ENCODE measurements at regions not wholly inside any gene's neighbourhood (a gene's known extent, or its start where the extent isn't known, plus 50 kb on each side); places are given as distances from the start of the nearest gene placed in this dataset.

DNA sequence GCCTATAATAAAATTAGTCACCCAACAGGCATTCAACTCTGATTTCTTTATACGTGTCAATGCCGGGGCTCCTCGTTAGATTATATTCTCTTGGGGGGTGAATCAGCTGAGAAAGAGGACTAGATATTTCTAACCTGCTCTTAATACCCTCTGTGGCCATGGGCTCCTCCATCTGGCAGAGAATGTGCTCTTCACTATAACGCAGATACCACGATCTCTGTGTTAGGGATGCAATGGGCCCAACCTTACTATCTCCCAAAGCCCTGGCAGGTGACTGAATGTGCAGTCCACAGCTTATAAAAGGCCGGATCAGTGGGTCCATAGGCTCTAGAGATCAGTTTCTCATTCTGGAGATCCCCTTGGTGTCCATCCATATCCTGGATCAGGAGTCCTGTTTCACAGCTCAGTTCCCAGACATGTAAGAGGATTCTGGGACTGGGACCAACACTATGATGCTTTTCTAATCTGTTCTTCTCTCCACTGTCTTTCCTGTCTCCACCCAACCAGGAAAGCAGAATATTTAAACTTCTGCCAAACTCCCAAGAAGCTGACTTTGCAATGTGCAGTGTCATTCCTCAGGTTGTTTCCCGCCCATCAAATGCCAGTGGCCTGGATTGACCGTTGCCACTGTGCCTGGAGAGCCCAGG lies 71.4 kb upstream of the CELF4 start:
- TF ChIP-seq EZH2phosphoT487 (IDR thresholded peaks at IDR 0.05; ENCODE audit: borderline replicate concordance, low read length) = no peak
- TF ChIP-seq, protein P1, sequence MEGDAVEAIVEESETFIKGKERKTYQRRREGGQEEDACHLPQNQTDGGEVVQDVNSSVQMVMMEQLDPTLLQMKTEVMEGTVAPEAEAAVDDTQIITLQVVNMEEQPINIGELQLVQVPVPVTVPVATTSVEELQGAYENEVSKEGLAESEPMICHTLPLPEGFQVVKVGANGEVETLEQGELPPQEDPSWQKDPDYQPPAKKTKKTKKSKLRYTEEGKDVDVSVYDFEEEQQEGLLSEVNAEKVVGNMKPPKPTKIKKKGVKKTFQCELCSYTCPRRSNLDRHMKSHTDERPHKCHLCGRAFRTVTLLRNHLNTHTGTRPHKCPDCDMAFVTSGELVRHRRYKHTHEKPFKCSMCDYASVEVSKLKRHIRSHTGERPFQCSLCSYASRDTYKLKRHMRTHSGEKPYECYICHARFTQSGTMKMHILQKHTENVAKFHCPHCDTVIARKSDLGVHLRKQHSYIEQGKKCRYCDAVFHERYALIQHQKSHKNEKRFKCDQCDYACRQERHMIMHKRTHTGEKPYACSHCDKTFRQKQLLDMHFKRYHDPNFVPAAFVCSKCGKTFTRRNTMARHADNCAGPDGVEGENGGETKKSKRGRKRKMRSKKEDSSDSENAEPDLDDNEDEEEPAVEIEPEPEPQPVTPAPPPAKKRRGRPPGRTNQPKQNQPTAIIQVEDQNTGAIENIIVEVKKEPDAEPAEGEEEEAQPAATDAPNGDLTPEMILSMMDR (IDR thresholded peaks at IDR 0.05; ENCODE audit: low read depth, low read length, poor library complexity, severe bottlenecking) = no peak
- H3K4me1 ChIP-seq (ENCODE audit: control insufficient read depth, low read length) = no peaks in the 10 kb centered on the region
- H3K79me2 ChIP-seq (ENCODE audit: control insufficient read depth, low read length) = no peaks in the 10 kb centered on the region
- H3K4me2 ChIP-seq (ENCODE audit: low read length) = no peak overlapping the region
- no peaks in the 10 kb centered on the region for H3K27me3 ChIP-seq (ENCODE audit: control insufficient read depth, low read length)
- H3K36me3 ChIP-seq (ENCODE audit: control insufficient read depth, low read length) = no peaks in the 10 kb centered on the region
- H3K4me3 ChIP-seq (ENCODE audit: low read length) = no peak overlapping the region
- no peaks in the 10 kb centered on the region for H4K20me1 ChIP-seq (ENCODE audit: control insufficient read depth, insufficient read depth, low read depth, low read length)
- no peaks in the 10 kb centered on the region for H3F3A ChIP-seq (ENCODE audit: control insufficient read depth, insufficient read depth)
- H3K9me3 ChIP-seq (ENCODE audit: control insufficient read depth, insufficient read depth, low read length) = peaks cover 5% of the 10 kb centered on the region; the same call in 1 of the 2 replicates
- H3K9me2 ChIP-seq (replicated peaks; ENCODE audit: control insufficient read depth, low read length) = no peaks in the 10 kb centered on the region
- H3K27ac ChIP-seq (ENCODE audit: low read depth, low read length) = no peak overlapping the region

DNA sequence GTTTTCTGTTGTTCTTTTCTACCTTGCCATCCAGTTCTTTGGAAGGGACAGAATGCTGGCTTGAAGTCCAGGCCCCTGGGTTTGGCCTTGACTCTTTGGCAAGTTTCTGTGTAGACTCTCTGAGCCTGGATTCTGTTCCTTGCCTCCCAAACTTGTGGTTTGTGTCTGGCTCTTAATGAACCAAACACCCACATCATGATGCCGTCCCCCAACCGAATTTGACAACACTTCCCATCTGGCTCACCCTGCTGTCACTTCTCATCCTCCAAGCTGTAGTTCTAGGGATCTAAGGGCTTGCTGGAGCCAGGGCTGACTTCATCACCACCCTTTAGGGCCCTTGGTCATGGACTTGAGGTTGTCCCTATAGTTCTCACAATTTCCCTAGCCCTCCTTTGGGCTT lies 68.9 kb upstream of the CELF4 start:
- no peaks in the 10 kb centered on the region for H3K27me3 ChIP-seq (ENCODE audit: control insufficient read depth, low read length)
- H3K9me2 ChIP-seq (replicated peaks; ENCODE audit: control insufficient read depth, low read length) = no peaks in the 10 kb centered on the region

DNA sequence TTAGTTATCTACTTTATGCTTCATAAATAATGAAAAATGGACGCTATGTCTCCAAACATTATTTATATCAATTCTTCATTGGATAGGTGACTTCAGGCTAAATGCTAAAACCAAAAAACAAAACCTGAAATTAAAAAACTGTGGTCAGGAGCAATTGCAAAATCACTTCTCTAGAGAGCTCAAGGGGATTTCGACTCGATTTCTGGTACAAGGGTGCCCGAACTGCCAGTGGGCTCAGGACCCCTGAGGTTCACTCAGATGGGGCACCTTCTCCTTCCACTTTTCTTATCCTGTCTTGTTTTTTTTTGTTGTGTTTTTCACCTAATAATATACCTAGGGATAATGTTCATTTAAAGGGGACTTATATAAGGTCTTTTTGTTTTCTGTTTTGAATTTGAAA lies 65.8 kb upstream of the CELF4 start:
- H3K27me3 ChIP-seq (ENCODE audit: control insufficient read depth, low read length) = no peaks in the 10 kb centered on the region
- no peak overlapping the region for H3K27ac ChIP-seq (ENCODE audit: low read depth, low read length)
- no peaks in the 10 kb centered on the region for H4K20me1 ChIP-seq (ENCODE audit: control insufficient read depth, insufficient read depth, low read depth, low read length)
- H3K9me2 ChIP-seq (replicated peaks; ENCODE audit: control insufficient read depth, low read length) = no peaks in the 10 kb centered on the region
- no peaks in the 10 kb centered on the region for H3K4me1 ChIP-seq (ENCODE audit: control insufficient read depth, low read length)
- H3K4me3 ChIP-seq (ENCODE audit: low read length) = no peak overlapping the region
- no peaks in the 10 kb centered on the region for H3K36me3 ChIP-seq (ENCODE audit: control insufficient read depth, low read length)
- TF ChIP-seq, protein P1 (IDR thresholded peaks at IDR 0.05; ENCODE audit: low read depth, low read length, poor library complexity, severe bottlenecking) = no peak
- no peak for TF ChIP-seq EZH2phosphoT487 (IDR thresholded peaks at IDR 0.05; ENCODE audit: borderline replicate concordance, low read length)
- H3K9me3 ChIP-seq (ENCODE audit: control insufficient read depth, insufficient read depth, low read length) = no peaks in the 10 kb centered on the region
- H3K4me2 ChIP-seq (ENCODE audit: low read length) = no peak overlapping the region
- H3K79me2 ChIP-seq (ENCODE audit: control insufficient read depth, low read length) = no peaks in the 10 kb centered on the region
- no peaks in the 10 kb centered on the region for H3F3A ChIP-seq (ENCODE audit: control insufficient read depth, insufficient read depth)

More for the DNA sequence above, 68.9 kb upstream of the CELF4 start:
- H4K20me1 ChIP-seq (ENCODE audit: control insufficient read depth, insufficient read depth, low read depth, low read length) = no peaks in the 10 kb centered on the region
- no peaks in the 10 kb centered on the region for H3K4me1 ChIP-seq (ENCODE audit: control insufficient read depth, low read length)
- H3K4me2 ChIP-seq (ENCODE audit: low read length) = no peak overlapping the region
- TF ChIP-seq, protein P1 (IDR thresholded peaks at IDR 0.05; ENCODE audit: low read depth, low read length, poor library complexity, severe bottlenecking) = no peak
- TF ChIP-seq EZH2phosphoT487 (IDR thresholded peaks at IDR 0.05; ENCODE audit: borderline replicate concordance, low read length) = no peak
- H3K4me3 ChIP-seq (ENCODE audit: low read length) = no peak overlapping the region
- no peak overlapping the region for H3K27ac ChIP-seq (ENCODE audit: low read depth, low read length)
- no peaks in the 10 kb centered on the region for H3F3A ChIP-seq (ENCODE audit: control insufficient read depth, insufficient read depth)
- H3K9me3 ChIP-seq (ENCODE audit: control insufficient read depth, insufficient read depth, low read length) = no peaks in the 10 kb centered on the region
- no peaks in the 10 kb centered on the region for H3K79me2 ChIP-seq (ENCODE audit: control insufficient read depth, low read length)
- no peaks in the 10 kb centered on the region for H3K36me3 ChIP-seq (ENCODE audit: control insufficient read depth, low read length)

All from DOHH2 (cell line).